ENCODE measurements at regions not wholly inside any gene's neighbourhood (a gene's known extent, or its start where the extent isn't known, plus 50 kb on each side); places are given as distances from the start of the nearest gene placed in this dataset.

- DNase-seq, result no peak
Measured at GRCh38 chr11:106464728-106465127, 387.3 kb downstream of the AASDHPPT start.

GRCh38 chr11:106466521-106467080 lies 389.1 kb downstream of the AASDHPPT start:
- DNase-seq, result no peak

DNA sequence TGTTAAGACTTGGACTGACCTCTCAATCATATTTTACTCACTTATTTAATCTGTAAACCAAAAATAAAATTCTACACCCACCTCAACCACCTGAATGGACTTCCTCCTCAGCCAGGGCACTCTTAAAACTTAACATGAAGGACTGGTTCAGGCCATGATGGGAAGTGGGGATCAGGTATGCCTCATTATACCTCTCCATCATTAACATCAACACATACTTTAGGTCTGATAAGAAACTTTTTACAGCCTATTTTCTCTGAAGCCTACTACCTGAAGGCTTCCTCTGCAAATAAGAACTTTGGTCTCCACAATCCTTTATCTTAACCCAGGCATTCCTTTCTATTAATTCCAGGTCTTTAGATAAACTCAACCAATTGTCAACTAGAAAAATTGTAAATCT lies 390.0 kb downstream of the AASDHPPT start:
- no peak for DNase-seq

DNA sequence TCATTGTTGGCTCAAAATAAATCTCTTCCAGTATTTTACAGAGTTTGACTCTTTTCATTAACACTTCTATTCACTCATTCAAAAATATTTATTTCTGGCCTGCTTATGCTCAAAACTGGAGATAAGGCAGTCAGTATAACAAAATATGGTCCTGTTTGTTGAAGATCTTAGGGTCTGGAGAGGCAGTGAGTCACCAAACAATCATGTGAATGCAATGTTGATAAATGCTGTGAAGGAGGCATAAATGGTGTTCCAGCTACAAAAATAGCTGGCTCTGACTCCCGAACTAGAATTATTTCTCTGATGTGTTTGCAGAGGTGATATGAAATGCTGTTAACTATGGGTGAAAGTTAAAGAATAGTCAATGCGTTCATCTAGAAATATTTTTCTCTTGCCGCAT lies 390.6 kb downstream of the AASDHPPT start:
- DNase-seq, result no peak

DNA sequence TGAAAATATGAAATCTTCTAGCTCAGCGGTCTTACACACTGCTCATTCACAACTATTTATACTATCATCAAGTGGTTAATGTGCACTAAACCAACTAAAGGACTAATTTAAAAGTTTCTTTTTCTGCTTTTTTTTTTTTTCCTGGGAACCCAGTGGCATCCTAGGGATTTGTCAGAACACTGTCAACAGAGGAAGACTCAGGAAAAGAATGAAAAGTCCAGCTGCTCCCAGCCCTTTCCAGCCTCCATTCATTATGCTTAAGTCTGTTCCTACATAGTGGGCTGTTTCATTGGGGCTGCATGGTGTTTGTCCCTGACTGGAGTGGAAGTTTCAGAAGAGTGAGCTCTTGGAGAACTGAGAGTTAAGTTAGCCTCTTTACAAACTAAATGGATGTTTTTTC lies 391.1 kb downstream of the AASDHPPT start:
- DNase-seq, result no peak

DNA sequence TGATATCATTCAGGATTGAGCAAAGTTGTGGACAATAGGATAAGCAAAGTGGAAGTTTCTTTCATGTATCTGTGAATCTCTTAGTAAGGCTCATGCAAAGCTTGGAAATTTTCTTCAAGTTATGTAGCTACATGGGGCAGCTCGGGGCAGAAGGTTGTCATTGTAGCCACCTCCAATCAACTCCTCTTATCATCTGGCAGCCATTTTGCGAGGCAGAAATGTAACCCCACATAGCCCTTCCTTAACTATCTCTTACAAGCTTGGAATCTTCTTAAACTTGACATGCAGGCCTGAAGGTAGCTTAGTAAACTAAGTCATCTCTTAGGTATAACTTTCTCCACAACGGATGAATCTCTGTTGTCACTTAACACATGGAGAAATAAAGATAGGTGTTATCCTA lies 392.8 kb downstream of the AASDHPPT start:
- no peak for DNase-seq

- no peak for DNase-seq
Measured at GRCh38 chr11:106471276-106471675, 393.8 kb downstream of the AASDHPPT start.

- DNase-seq, result no peak
Measured at GRCh38 chr11:106473089-106473722, 395.7 kb downstream of the AASDHPPT start.

GRCh38 chr11:106474274-106474673 lies 396.8 kb downstream of the AASDHPPT start:
- DNase-seq, result no peak

GRCh38 chr11:106475181-106475580 lies 397.7 kb downstream of the AASDHPPT start:
- DNase-seq, result no peak

- no peak for DNase-seq
Measured at GRCh38 chr11:106477776-106478175, 400.3 kb downstream of the AASDHPPT start.

DNA sequence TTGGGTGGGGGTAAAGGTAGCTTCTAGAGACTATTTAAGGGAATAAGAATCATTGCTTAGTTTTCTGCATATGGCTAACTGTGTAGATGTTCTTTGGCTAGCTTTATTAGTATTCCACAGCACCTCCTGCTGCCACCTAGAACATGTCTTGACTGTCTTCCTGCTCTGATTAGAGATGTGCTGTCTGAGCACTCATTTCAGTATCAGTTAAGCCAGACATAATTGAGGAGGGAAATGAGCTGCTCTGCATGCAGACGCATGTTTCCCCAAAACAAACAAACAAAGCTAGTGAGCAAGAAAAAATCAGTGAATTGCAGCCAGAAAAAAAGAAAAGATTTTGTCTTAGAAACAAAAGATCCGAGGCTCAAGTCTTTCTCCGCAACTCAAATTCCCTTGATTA lies 402.2 kb downstream of the AASDHPPT start:
- DNase-seq, result no peak

GRCh38 chr11:106480581-106481190 lies 403.2 kb downstream of the AASDHPPT start:
- no peak for DNase-seq

DNA sequence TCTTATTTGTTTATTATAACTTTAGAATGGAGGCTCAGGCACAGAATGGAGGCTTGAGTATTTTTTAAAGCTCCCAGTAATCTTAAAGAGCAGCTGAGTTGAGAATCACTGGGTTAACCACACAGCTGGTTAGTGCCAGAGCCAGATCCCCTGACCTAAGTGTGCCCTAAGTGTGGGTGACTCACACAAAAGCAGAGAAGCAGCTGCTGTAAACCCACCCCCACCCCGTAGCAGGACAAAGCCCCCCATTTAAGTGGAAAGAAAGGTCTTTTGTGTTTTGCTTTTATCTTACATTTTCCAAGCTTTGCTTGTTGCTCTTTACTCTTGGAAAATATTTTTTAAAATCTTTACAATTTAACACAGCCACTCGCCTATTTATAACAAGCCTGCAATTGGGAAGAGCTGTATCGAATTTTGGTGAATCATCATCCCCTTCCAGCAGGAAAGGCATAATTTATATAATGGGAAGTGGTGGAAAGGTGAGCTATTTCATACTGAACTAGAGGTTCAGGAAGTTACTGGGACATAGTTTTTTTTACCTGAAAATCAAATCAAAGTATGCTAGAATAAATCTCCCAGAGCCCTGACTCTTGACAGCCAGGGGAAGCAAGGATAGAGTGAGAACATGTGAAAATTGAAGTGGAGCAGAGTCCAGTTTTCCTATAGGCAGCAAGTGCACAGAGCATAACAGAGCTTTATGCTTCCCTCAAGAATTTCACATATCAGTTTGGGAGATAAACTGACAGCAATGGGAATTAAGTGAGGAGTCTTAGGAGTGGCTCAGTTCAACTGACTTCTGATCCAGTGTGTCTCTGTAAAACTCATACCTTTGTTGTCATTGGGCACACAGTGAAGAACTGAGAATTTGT lies 405.7 kb downstream of the AASDHPPT start:
- no peak for DNase-seq

- DNase-seq, result no peak
Measured at GRCh38 chr11:106491751-106492150, 414.3 kb downstream of the AASDHPPT start.

DNA sequence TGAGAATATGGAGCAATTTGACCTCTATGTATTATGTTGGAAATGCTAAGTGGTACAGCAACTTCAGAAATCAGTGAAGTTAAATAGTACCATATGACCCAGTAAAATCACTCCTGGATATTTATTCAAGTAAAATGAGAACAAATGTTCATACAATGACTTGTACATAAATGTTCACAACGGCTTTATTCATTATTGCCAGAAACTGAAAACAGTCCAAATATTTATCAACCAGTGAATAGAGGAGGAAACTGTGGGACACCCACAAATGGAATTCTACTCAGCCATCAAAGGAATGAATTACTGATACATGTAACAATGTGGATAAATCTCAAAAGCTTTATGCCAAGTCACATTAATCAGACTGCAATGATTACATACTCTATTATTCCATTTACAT lies 416.3 kb downstream of the AASDHPPT start:
- no peak for DNase-seq

GRCh38 chr11:106495046-106495445 lies 417.6 kb downstream of the AASDHPPT start:
- no peak for DNase-seq

DNA sequence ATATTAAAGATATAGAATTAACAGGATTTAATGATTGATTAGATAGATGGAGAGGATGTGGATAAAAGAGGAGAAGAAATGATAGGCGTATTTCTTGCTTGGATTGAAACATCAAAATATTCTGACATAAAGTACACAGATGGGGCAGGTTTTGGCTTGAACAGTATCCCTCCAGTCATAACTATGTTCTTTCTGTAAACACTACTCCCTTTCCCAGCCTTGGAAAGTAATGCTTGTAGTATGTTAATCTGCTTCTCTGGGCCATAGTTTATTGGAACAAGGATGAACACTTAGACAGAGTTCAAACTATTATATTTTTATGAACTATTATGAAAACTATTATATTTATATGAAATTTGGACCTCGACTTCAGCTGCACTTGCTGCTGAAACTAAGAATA lies 419.2 kb downstream of the AASDHPPT start:
- no peak for DNase-seq

DNA sequence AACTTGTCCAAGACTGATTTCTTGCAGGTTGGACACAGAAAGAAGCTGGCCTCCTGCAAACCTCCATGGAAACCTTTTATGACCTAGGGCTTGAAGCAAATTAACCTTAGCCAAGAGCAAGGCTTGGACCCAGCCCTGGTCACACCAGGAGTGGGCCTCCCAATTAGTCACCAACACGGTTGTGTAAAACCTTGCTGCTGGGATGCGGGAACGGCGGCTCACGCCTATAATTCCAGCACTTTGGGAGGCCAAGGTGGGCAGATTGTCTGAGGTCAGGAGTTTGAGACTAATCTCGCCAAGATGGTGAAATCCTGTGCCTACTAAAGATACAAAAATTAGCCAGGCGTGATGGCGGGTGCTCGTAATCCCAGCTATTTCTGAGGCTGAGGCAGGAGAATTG lies 419.9 kb downstream of the AASDHPPT start:
- DNase-seq, result no peak

GRCh38 chr11:106497822-106498221 lies 420.4 kb downstream of the AASDHPPT start:
- no peak for DNase-seq

GRCh38 chr11:106503901-106504300 lies 426.4 kb downstream of the AASDHPPT start:
- DNase-seq, result no peak

DNA sequence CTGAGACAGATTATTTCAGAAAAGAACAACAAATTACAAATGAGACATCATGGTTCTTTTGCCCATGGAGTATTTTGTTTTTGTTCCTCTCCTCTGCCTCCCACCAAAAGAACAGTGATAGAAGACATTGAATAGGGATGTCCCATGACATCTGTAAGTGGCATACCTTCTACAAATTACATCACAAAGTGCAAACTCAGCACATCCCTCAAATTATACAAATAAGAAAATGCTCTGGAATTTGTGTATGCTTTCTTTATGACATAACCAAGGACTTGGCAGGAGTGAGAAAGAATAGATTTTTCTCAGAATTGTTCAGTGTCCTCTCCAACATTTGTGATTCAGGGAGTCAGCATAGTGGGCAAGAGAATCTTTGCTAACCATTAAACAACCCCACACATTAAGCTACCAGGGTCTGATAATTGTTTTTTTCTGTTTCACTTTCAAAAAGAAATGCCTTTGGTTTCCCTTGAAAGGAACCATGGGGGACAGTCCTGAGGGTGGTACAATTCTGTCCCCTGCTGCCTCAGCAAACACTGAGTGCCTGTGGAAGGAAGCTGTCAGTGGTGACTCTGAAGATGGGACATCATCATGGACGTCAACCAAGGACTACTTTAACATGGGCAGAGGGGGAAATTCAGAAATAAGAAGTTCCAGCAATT lies 430.3 kb downstream of the AASDHPPT start:
- DNase-seq, result no peak

GRCh38 chr11:106514706-106515105 lies 437.2 kb downstream of the AASDHPPT start:
- no peak for DNase-seq

Data from suppressor macrophage treated with lipopolysaccharide for 4 hours (primary cell).